ENCODE measurements at regions not wholly inside any gene's neighbourhood (a gene's known extent, or its start where the extent isn't known, plus 50 kb on each side); places are given as distances from the start of the nearest gene placed in this dataset.
"Not testable (repeated sequence)": the region's sequence is repeated elsewhere in the genome, so short reads cannot be mapped to it uniquely, and the experiment has no call there.

GRCh38 chr11:135002236-135002635 is 590.2 kb upstream of the B3GAT1 start:
- Histone ChIP-seq H3K4me3 (no peak overlapping the region), H3K9me3 (replicated peaks) (no peaks in the 10 kb centered on the region), H3K36me3 (no peaks in the 10 kb centered on the region), H3K27me3 (replicated peaks) (no peaks in the 10 kb centered on the region), H3K27ac (no peak overlapping the region), H3K4me1 (replicated peaks) (no peaks in the 10 kb centered on the region)
- no peak for DNase-seq (ENCODE audit: low read depth in 1 of 2, low spot score in 2 of 2)

GRCh38 chr11:135001581-135001980 is 589.5 kb upstream of the B3GAT1 start:
- Histone ChIP-seq H3K27ac (no peak overlapping the region), H3K4me1 (replicated peaks) (no peaks in the 10 kb centered on the region), H3K36me3 (no peaks in the 10 kb centered on the region), H3K9me3 (replicated peaks) (no peaks in the 10 kb centered on the region), H3K27me3 (replicated peaks) (no peaks in the 10 kb centered on the region), H3K4me3 (no peak overlapping the region)
- no peak for DNase-seq (ENCODE audit: low read depth in 1 of 2, low spot score in 2 of 2)

DNA sequence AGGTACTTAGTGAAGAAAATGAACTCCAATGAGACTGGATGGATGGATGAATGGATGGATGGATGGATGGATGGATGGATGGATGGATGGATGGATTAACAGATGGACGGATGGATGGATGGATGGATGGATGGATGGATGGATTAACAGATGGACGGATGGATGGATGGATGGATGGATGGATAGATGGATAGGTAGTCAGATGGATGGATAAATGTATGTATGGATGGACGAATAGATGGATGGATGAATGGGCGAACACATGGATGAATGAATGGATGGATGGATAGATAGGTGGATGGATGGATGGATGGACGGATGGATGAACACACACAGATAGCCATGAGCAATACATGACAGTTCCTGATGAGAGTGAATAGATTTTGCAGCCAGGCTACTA is 589.0 kb upstream of the B3GAT1 start:
- H3K27me3 ChIP-seq (replicated peaks); H3K36me3 ChIP-seq; DNase-seq (ENCODE audit: low read depth in 1 of 2, low spot score in 2 of 2); H3K4me1 ChIP-seq (replicated peaks); H3K9me3 ChIP-seq (replicated peaks); H3K4me3 ChIP-seq; H3K27ac ChIP-seq: not testable (repeated sequence)

GRCh38 chr11:134999590-134999989 is 587.5 kb upstream of the B3GAT1 start:
- no peaks in the 10 kb centered on the region for H3K36me3 ChIP-seq
- H3K4me3 ChIP-seq = no peak overlapping the region
- no peak overlapping the region for H3K27ac ChIP-seq
- H3K9me3 ChIP-seq (replicated peaks) = no peaks in the 10 kb centered on the region
- no peaks in the 10 kb centered on the region for H3K27me3 ChIP-seq (replicated peaks)
- H3K4me1 ChIP-seq (replicated peaks) = no peaks in the 10 kb centered on the region
- DNase-seq (ENCODE audit: low read depth in 1 of 2, low spot score in 2 of 2) = no peak

GRCh38 chr11:134997652-134998320 is 585.7 kb upstream of the B3GAT1 start:
- no peaks in the 10 kb centered on the region for H3K4me1 ChIP-seq (replicated peaks)
- no peak overlapping the region for H3K27ac ChIP-seq

DNA sequence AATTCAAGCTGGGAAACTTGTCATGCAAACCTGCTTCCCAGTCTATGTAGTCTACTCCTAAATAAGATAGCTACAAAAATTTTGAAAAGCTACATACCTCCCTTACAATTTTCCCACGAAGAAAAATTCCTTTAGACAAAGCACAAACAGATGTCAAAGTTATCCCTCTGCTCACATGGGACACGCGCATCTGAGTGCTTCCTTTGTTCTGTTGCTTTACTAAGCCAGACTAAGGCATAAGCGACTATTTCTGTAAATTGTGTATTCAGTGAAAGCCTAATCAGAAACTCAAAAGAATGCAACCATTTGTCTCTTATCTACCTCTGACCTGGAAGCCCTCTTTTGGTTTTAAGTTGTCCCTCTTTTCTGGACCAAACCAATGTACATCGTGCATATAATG is 583.7 kb upstream of the B3GAT1 start:
- no peak for DNase-seq (ENCODE audit: low read depth in 1 of 2, low spot score in 2 of 2)
- no peaks in the 10 kb centered on the region for H3K27me3 ChIP-seq (replicated peaks)
- H3K27ac ChIP-seq = no peak overlapping the region
- no peaks in the 10 kb centered on the region for H3K9me3 ChIP-seq (replicated peaks)
- no peaks in the 10 kb centered on the region for H3K36me3 ChIP-seq
- H3K4me1 ChIP-seq (replicated peaks) = no peaks in the 10 kb centered on the region
- H3K4me3 ChIP-seq = no peak overlapping the region

More at GRCh38 chr11:134997652-134998320, 585.7 kb upstream of the B3GAT1 start:
- no peaks in the 10 kb centered on the region for H3K9me3 ChIP-seq (replicated peaks)
- no peaks in the 10 kb centered on the region for H3K36me3 ChIP-seq
- H3K27me3 ChIP-seq (replicated peaks) = no peaks in the 10 kb centered on the region
- no peak for DNase-seq (ENCODE audit: low read depth in 1 of 2, low spot score in 2 of 2)
- H3K4me3 ChIP-seq = no peak overlapping the region

DNA sequence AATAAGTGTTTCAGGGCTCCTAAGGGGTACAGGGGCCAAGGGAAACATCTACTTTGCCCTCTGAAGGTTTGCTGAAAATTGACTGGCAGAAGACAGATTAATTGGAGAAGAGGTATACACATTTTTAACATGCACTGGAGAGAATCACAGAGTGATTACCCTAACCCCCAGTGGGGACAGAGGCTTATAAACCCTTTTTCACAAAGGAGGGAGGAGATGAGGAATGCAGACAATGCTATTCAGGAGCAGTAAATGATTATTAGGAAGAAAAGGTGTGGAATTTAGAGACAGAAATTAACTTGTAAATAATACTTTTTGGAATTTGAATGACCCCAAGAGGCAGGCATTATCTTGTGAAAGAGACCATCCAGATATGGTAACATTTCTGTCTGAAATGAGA is 582.4 kb upstream of the B3GAT1 start:
- no peaks in the 10 kb centered on the region for H3K36me3 ChIP-seq
- H3K9me3 ChIP-seq (replicated peaks) = no peaks in the 10 kb centered on the region
- H3K4me1 ChIP-seq (replicated peaks) = no peaks in the 10 kb centered on the region
- no peak overlapping the region for H3K27ac ChIP-seq
- DNase-seq (ENCODE audit: low read depth in 1 of 2, low spot score in 2 of 2) = no peak
- no peaks in the 10 kb centered on the region for H3K27me3 ChIP-seq (replicated peaks)
- H3K4me3 ChIP-seq = no peak overlapping the region

- H3K4me3 ChIP-seq = no peak overlapping the region
- H3K9me3 ChIP-seq (replicated peaks) = no peaks in the 10 kb centered on the region
- no peak overlapping the region for H3K27ac ChIP-seq
- H3K4me1 ChIP-seq (replicated peaks) = no peaks in the 10 kb centered on the region
- H3K36me3 ChIP-seq = no peaks in the 10 kb centered on the region
- no peaks in the 10 kb centered on the region for H3K27me3 ChIP-seq (replicated peaks)
- no peak for DNase-seq (ENCODE audit: low read depth in 1 of 2, low spot score in 2 of 2)
These were observed 581.7 kb upstream of the B3GAT1 start for GRCh38 chr11:134993691-134994243.

GRCh38 chr11:134992981-134993380 is 580.9 kb upstream of the B3GAT1 start:
- no peaks in the 10 kb centered on the region for H3K27me3 ChIP-seq (replicated peaks)
- H3K4me3 ChIP-seq = no peak overlapping the region
- no peaks in the 10 kb centered on the region for H3K36me3 ChIP-seq
- no peaks in the 10 kb centered on the region for H3K4me1 ChIP-seq (replicated peaks)
- no peak for DNase-seq (ENCODE audit: low read depth in 1 of 2, low spot score in 2 of 2)
- H3K9me3 ChIP-seq (replicated peaks) = no peaks in the 10 kb centered on the region
- H3K27ac ChIP-seq = no peak overlapping the region

DNA sequence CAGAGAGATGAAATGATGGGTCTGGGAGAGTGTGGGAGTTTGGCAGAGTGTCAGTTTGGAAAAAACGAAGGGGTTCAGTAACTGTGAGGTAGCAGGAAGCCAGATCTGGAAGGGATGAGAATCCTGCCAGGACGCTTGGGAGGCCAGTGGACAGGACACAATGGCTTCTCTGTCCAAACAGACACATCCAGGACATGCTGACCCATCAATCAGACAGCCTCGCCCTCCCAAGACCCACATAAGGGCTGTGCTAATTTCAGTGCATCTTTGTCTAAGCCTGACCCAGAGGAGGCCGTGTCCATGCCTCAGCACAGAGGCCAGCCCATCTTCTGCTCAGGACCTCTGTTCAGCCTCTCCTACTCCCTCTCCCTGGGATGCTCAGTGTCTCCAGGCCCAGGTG is 576.5 kb upstream of the B3GAT1 start:
- Histone ChIP-seq H3K27ac (no peak overlapping the region), H3K36me3 (no peaks in the 10 kb centered on the region), H3K9me3 (replicated peaks) (no peaks in the 10 kb centered on the region), H3K4me3 (no peak overlapping the region), H3K4me1 (replicated peaks) (no peaks in the 10 kb centered on the region), H3K27me3 (replicated peaks) (no peaks in the 10 kb centered on the region)
- DNase-seq (ENCODE audit: low read depth in 1 of 2, low spot score in 2 of 2) = no peak

DNA sequence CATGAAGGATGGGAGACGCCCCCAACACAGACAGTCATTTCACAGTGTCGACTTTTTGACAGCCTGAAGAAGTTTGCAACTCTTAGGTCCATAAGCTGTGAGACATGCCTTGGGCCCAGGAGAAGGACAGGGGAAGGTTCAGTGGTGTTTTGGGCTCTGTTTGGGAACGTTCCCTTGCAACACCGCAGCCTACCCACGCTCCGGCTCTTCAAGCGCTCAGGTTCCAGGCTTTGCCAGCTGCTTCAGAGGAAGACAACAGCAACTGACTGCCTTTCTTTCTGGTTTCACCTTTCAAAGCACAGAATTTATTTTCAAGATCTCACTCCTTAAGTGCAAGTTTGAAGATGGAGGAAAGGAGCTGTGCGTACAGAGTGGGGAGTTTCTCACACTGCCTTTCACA is 575.8 kb upstream of the B3GAT1 start:
- H3K4me1 ChIP-seq (replicated peaks) = no peaks in the 10 kb centered on the region
- no peak overlapping the region for H3K4me3 ChIP-seq
- no peak overlapping the region for H3K27ac ChIP-seq
- H3K9me3 ChIP-seq (replicated peaks) = no peaks in the 10 kb centered on the region
- H3K27me3 ChIP-seq (replicated peaks) = no peaks in the 10 kb centered on the region
- DNase-seq (ENCODE audit: low read depth in 1 of 2, low spot score in 2 of 2) = no peak
- no peaks in the 10 kb centered on the region for H3K36me3 ChIP-seq

DNA sequence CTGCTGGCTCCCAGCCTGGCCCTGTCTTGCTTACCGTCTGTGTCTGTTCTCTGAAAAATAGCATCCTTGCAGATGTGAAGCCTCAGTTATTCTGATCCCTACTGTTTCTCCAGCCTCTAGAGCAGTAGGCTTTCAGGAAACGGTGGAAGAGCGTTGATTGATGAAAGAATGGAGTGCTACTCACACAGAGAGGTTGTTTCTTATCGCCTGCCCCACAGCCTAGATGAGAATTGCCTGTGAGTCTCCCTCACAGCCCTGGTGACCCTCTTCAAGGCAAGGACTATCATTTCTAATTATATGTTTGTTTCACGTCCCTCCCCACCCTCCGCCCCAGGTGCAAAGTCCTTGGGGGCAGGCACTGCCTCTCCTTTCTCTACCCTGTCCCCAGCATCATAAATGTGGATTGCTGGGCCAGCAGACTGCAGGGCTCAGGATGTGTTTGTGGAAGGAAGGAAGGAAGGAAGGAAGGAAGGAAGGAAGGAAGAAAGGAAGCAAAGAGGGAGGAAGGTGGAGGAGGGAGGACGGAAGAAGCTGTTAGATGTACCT is 575.3 kb upstream of the B3GAT1 start:
- Histone ChIP-seq H3K27ac (no peak overlapping the region), H3K4me3 (no peak overlapping the region), H3K27me3 (replicated peaks) (no peaks in the 10 kb centered on the region), H3K4me1 (replicated peaks) (no peaks in the 10 kb centered on the region), H3K9me3 (replicated peaks) (no peaks in the 10 kb centered on the region), H3K36me3 (no peaks in the 10 kb centered on the region)
- no peak for DNase-seq (ENCODE audit: low read depth in 1 of 2, low spot score in 2 of 2)

- Histone ChIP-seq H3K4me1 (replicated peaks) (no peaks in the 10 kb centered on the region), H3K9me3 (replicated peaks) (no peaks in the 10 kb centered on the region), H3K27me3 (replicated peaks) (no peaks in the 10 kb centered on the region), H3K36me3 (no peaks in the 10 kb centered on the region), H3K27ac (no peak overlapping the region), H3K4me3 (no peak overlapping the region)
- DNase-seq (ENCODE audit: low read depth in 1 of 2, low spot score in 2 of 2) = no peak
These were observed 572.4 kb upstream of the B3GAT1 start for GRCh38 chr11:134984421-134984820.

DNA sequence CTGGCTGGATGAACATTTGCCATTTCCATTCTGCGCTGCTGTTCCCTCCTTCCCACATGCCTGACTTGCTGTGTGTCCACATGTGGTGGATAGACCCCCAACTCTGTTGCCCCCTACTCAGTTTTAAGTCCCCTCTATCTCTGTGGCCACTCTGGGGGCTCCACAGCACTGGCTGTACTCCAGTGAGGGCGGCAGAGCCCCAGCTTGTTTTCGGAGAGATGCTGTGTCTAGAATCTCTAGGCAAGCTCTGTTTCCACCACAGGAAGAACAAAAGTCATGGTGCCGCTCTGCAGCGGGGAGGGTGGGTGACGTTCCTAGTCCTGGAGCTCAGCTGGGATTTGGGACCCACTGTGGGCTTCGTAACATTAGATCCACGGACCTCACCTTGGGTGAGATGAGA is 570.4 kb upstream of the B3GAT1 start:
- H3K4me3 ChIP-seq; H3K27ac ChIP-seq; H3K27me3 ChIP-seq (replicated peaks); DNase-seq (ENCODE audit: low read depth in 1 of 2, low spot score in 2 of 2); H3K36me3 ChIP-seq; H3K9me3 ChIP-seq (replicated peaks); H3K4me1 ChIP-seq (replicated peaks): not testable (repeated sequence)

DNA sequence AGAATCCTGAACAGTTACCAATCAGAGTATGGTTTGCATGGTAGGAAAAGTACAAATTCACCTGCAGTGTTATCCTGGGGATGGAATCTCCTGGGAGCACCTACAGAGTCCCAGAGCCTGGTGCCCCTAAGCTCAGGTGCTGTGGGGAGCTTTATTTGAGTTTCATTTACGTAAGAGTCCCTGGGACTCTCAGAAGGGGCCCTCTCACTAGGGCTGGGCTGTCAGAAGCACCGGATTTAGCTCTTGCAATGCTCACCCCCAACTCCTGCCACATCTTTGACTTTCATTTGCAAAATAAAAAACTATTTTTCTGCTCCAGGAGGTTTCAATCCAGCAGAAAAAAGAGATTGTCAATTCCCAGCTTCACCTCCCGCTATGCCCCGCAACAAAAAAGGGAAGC is 569.8 kb upstream of the B3GAT1 start:
- Histone ChIP-seq H3K27ac (no peak overlapping the region), H3K4me1 (replicated peaks) (no peaks in the 10 kb centered on the region), H3K4me3 (no peak overlapping the region), H3K27me3 (replicated peaks) (no peaks in the 10 kb centered on the region), H3K36me3 (no peaks in the 10 kb centered on the region), H3K9me3 (replicated peaks) (no peaks in the 10 kb centered on the region)
- no peak for DNase-seq (ENCODE audit: low read depth in 1 of 2, low spot score in 2 of 2)
